Fibroblast of lung (primary cell): ENCODE measurements at regions not wholly inside any gene's neighbourhood (a gene's known extent, or its start where the extent isn't known, plus 50 kb on each side); places are given as distances from the start of the nearest gene placed in this dataset.
"Not testable (repeated sequence)": the region's sequence is repeated elsewhere in the genome, so short reads cannot be mapped to it uniquely, and the experiment has no call there.

Experiments used
- CTCF ChIP-seq, 2 donors: IDR thresholded peaks in 1 of 2; conservative IDR thresholded peaks in 1 of 2; 1 replicate in 1 of 2; 2 replicates in 1 of 2; pipeline ENCODE4 v1.5.1; 2011 to 2012; ENCODE audit warnings: low read length in 2 of 2, control low read depth in 1 of 2, inconsistent platforms in 1 of 2, low read depth in 1 of 2, mild to moderate bottlenecking in 1 of 2
- EZH2 ChIP-seq: IDR thresholded peaks from 2 replicates; pipeline ENCODE4 v1.5.1; 2012; ENCODE audit warnings: low read length, control low read depth, mild to moderate bottlenecking; ENCODE audit errors: missing control alignments

DNA sequence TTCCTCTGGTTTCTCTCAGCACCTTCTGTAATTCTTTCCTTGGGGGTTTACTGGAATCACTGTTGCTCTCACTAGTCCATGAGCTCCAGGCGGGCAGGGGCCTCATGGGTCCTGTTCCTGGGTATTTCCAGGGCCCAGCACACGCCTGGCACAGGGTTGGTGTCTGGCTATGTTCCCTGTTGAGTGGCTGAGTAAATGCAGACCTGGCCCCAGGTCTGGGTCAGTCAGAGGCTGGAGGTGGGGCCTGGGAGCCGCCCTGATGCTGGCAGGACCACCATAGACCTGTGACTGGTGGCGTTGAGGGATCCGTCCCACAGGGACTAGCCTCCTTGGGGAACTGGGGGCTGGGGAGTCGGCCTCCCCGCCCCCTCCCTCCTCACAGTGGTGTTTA is 313.4 kb downstream of the PTPRU start:
- not testable (repeated sequence) for TF ChIP-seq CTCF (conservative IDR thresholded peaks at IDR 0.05 in 1 of 2, IDR thresholded peaks at IDR 0.05 in 1 of 2; ENCODE audit: low read depth in 1 of 2, low read length in 2 of 2); EZH2
